GM23338 (cell line): ENCODE measurements at regions not wholly inside any gene's neighbourhood (a gene's known extent, or its start where the extent isn't known, plus 50 kb on each side); places are given as distances from the start of the nearest gene placed in this dataset.

Source experiments
- EZH2 ChIP-seq: fragments of 200-600 bp; sonication (generic); IDR thresholded peaks from one replicate; pipeline ENCODE4 v1.8.0; 2017; ENCODE audit warnings: antibody characterized with exemption, mild to moderate bottlenecking, low read depth; ENCODE audit not compliant: unreplicated experiment
- EZH2phosphoT487 ChIP-seq: fragments of 200-600 bp; sonication (generic); IDR thresholded peaks from one replicate; pipeline ENCODE4 v1.8.1; 2018; ENCODE audit warnings: antibody characterized with exemption; ENCODE audit not compliant: unreplicated experiment
- JUNB ChIP-seq: IDR thresholded peaks from one replicate; pipeline ENCODE4 v1.6.1; 2016; ENCODE audit warnings: antibody characterized with exemption; ENCODE audit not compliant: unreplicated experiment
- NANOG ChIP-seq: IDR thresholded peaks from 2 replicates; pipeline ENCODE4 v1.6.1; 2016; ENCODE audit warnings: antibody characterized with exemption, borderline replicate concordance
- POLR2AphosphoS5 ChIP-seq: IDR thresholded peaks from 2 replicates; pipeline ENCODE4 v1.6.1; 2016; ENCODE audit warnings: antibody characterized with exemption, low read depth
- ZNF114 ChIP-seq: fragments of 250-450 bp; sonication (Bioruptor Pico); IDR thresholded peaks from 2 replicates; pipeline ENCODE4 v1.5.0; 2020; ENCODE audit warnings: mild to moderate bottlenecking, moderate library complexity
- TF ChIP-seq, protein P1 (sequence below), 2 experiments: fragments of 200-600 bp in 1 of 2; sonication (generic) in 1 of 2; conservative IDR thresholded peaks; 2 replicates each; pipeline versions ENCODE4 v1.5.1 to v1.6.1; 2016 to 2017; ENCODE audit warnings: antibody characterized with exemption in 2 of 2, low read depth in 2 of 2, mild to moderate bottlenecking in 2 of 2, moderate library complexity in 1 of 2
- TF ChIP-seq, protein P2 (sequence below): IDR thresholded peaks from one replicate; pipeline ENCODE4 v1.6.1; 2018; ENCODE audit warnings: antibody characterized with exemption; ENCODE audit not compliant: unreplicated experiment
- TF ChIP-seq, protein P3 (sequence below): IDR thresholded peaks from 2 replicates; pipeline ENCODE4 v1.6.1; 2016; ENCODE audit warnings: antibody characterized with exemption

DNA sequence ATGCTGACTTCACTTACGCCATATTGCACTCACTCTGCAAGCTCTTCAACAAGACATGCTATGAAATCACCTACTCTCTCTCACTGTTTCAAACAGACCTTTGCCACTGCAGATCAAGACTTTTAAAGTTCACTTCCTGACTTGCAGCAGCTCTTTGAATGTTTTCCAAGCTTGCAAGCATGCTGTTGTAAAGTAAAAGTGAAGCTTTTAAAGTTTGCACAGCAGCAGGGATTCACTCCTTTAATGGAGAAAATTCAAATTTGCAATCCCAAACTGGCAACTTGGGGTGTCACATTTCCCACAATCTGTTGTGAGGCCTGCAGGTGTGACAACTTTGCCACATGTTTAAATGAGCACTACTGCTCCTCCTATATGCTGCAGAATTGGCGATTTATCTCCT, 270.9 kb downstream of the ALX1 start:
- TF ChIP-seq ZNF114 (CRISPR knock-in tag) (no peak), JUNB (no peak), EZH2 (no peak), POLR2AphosphoS5 (no peak), EZH2phosphoT487 (no peak), NANOG (peak; percentile 20; the same call in 1 of the 2 replicates)
- TF ChIP-seq, protein P1, sequence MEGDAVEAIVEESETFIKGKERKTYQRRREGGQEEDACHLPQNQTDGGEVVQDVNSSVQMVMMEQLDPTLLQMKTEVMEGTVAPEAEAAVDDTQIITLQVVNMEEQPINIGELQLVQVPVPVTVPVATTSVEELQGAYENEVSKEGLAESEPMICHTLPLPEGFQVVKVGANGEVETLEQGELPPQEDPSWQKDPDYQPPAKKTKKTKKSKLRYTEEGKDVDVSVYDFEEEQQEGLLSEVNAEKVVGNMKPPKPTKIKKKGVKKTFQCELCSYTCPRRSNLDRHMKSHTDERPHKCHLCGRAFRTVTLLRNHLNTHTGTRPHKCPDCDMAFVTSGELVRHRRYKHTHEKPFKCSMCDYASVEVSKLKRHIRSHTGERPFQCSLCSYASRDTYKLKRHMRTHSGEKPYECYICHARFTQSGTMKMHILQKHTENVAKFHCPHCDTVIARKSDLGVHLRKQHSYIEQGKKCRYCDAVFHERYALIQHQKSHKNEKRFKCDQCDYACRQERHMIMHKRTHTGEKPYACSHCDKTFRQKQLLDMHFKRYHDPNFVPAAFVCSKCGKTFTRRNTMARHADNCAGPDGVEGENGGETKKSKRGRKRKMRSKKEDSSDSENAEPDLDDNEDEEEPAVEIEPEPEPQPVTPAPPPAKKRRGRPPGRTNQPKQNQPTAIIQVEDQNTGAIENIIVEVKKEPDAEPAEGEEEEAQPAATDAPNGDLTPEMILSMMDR (conservative IDR thresholded peaks at IDR 0.05; ENCODE audit: low read depth in 2 of 2), result no peak
- TF ChIP-seq, protein P2, sequence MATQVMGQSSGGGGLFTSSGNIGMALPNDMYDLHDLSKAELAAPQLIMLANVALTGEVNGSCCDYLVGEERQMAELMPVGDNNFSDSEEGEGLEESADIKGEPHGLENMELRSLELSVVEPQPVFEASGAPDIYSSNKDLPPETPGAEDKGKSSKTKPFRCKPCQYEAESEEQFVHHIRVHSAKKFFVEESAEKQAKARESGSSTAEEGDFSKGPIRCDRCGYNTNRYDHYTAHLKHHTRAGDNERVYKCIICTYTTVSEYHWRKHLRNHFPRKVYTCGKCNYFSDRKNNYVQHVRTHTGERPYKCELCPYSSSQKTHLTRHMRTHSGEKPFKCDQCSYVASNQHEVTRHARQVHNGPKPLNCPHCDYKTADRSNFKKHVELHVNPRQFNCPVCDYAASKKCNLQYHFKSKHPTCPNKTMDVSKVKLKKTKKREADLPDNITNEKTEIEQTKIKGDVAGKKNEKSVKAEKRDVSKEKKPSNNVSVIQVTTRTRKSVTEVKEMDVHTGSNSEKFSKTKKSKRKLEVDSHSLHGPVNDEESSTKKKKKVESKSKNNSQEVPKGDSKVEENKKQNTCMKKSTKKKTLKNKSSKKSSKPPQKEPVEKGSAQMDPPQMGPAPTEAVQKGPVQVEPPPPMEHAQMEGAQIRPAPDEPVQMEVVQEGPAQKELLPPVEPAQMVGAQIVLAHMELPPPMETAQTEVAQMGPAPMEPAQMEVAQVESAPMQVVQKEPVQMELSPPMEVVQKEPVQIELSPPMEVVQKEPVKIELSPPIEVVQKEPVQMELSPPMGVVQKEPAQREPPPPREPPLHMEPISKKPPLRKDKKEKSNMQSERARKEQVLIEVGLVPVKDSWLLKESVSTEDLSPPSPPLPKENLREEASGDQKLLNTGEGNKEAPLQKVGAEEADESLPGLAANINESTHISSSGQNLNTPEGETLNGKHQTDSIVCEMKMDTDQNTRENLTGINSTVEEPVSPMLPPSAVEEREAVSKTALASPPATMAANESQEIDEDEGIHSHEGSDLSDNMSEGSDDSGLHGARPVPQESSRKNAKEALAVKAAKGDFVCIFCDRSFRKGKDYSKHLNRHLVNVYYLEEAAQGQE, result no peak
- TF ChIP-seq, protein P3, sequence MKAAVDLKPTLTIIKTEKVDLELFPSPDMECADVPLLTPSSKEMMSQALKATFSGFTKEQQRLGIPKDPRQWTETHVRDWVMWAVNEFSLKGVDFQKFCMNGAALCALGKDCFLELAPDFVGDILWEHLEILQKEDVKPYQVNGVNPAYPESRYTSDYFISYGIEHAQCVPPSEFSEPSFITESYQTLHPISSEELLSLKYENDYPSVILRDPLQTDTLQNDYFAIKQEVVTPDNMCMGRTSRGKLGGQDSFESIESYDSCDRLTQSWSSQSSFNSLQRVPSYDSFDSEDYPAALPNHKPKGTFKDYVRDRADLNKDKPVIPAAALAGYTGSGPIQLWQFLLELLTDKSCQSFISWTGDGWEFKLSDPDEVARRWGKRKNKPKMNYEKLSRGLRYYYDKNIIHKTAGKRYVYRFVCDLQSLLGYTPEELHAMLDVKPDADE, result no peak
